Body of pancreas (tissue), 4 donors: ENCODE measurements at regions not wholly inside any gene's neighbourhood (a gene's known extent, or its start where the extent isn't known, plus 50 kb on each side); places are given as distances from the start of the nearest gene placed in this dataset.

Source experiments
- CTCF ChIP-seq, 7 experiments: fragments of 450-650 bp in 4 of 7; fragments of 200-600 bp in 3 of 7; sonication (generic) in 3 of 7; IDR thresholded peaks; one replicate each; pipeline ENCODE4 v1.5.1; 2016 to 2019; ENCODE audit warnings: antibody characterized with exemption in 7 of 7
- POLR2A ChIP-seq, 3 donors: fragments of 450-650 bp; IDR thresholded peaks; one replicate each; pipeline ENCODE4 v1.6.1; 2016; ENCODE audit warnings: antibody characterized with exemption in 3 of 3, mild to moderate bottlenecking in 2 of 3

GRCh38 chr2:22282220-22282619 lies 1102.8 kb upstream of the KLHL29 start:
- TF ChIP-seq CTCF (IDR thresholded peaks at IDR 0.05) (no peak), POLR2A (IDR thresholded peaks at IDR 0.05) (no peak)
